ENCODE measurements at regions not wholly inside any gene's neighbourhood (a gene's known extent, or its start where the extent isn't known, plus 50 kb on each side); places are given as distances from the start of the nearest gene placed in this dataset.

DNA sequence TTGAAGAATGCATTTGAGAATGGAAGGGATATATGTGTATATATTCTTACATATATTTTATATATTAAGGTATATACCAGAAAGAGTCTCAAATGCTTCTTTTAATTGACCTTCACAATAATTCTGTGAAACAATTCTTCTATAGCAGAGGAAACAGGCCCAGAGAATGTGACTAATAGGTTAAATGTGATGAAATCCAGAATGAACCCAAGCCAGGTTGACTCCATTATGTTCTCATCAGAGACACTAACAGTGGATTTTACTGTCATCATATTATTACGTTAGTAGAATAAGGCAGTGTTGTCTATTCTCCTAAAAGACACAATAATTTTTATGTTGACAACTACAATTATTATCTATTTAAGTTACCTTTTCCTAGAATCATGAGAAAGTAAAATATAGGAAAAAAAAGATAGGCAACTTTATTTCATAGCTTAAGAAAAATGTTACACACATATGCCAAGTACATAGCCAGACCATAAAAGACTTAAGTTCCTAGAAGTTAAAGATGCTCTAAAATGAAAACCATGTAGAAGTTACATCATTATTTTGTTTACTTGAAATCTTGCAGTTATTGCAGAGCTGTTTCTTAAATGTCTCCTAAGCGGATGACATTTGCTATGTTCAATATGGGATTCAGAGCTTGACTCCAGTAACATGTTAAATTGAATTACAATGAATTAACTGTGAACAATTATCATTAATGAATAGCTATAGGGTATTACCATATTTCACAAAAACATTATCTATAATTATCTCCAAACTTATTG lies 56.2 kb upstream of the ANKRD50 start:
- Histone ChIP-seq H3K4me1 (replicated peaks in 1 of 2) (no peaks in the 10 kb centered on the region), H3K27me3 (no peaks in the 10 kb centered on the region), H3K9me3 (replicated peaks in 1 of 3) (no peaks in the 10 kb centered on the region), H3K27ac (no peak overlapping the region), H3K36me3 (replicated peaks in 1 of 2) (no peaks in the 10 kb centered on the region), H3K4me3 (no peak overlapping the region)
- 65 to 86% (median 83%) methylated on average over 2 of the region's 2 CpGs for WGBS, 4 donors
- TF ChIP-seq POLR2A (IDR thresholded peaks at IDR 0.05): no peak
- TF ChIP-seq, protein P1, sequence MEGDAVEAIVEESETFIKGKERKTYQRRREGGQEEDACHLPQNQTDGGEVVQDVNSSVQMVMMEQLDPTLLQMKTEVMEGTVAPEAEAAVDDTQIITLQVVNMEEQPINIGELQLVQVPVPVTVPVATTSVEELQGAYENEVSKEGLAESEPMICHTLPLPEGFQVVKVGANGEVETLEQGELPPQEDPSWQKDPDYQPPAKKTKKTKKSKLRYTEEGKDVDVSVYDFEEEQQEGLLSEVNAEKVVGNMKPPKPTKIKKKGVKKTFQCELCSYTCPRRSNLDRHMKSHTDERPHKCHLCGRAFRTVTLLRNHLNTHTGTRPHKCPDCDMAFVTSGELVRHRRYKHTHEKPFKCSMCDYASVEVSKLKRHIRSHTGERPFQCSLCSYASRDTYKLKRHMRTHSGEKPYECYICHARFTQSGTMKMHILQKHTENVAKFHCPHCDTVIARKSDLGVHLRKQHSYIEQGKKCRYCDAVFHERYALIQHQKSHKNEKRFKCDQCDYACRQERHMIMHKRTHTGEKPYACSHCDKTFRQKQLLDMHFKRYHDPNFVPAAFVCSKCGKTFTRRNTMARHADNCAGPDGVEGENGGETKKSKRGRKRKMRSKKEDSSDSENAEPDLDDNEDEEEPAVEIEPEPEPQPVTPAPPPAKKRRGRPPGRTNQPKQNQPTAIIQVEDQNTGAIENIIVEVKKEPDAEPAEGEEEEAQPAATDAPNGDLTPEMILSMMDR (IDR thresholded peaks at IDR 0.05): no peak
- DNase-seq: no peak
- intact Hi-C loops (cut with DNase I): no loop called here

GRCh38 chr4:124762956-124763355 lies 50.4 kb upstream of the ANKRD50 start:
- H3K4me1 ChIP-seq (replicated peaks in 1 of 2): no peaks in the 10 kb centered on the region
- H3K27me3 ChIP-seq: no peaks in the 10 kb centered on the region
- no peak for DNase-seq
- no peak for TF ChIP-seq POLR2A (IDR thresholded peaks at IDR 0.05)
- TF ChIP-seq, protein P1 (IDR thresholded peaks at IDR 0.05): no peak
- H3K36me3 ChIP-seq (replicated peaks in 1 of 2): no peaks in the 10 kb centered on the region
- intact Hi-C loops (cut with DNase I): no loop called here
- H3K9me3 ChIP-seq (replicated peaks in 1 of 3): no peaks in the 10 kb centered on the region
- WGBS, 4 donors: 30 to 39% (median 34%) methylated on average over 1 of the region's 1 CpG
- H3K27ac ChIP-seq: no peak overlapping the region
- H3K4me3 ChIP-seq: no peak overlapping the region

Measured in adrenal gland (tissue), 9 donors.